ENCODE measurements at regions not wholly inside any gene's neighbourhood (a gene's known extent, or its start where the extent isn't known, plus 50 kb on each side); places are given as distances from the start of the nearest gene placed in this dataset.
"Not testable (repeated sequence)": the region's sequence is repeated elsewhere in the genome, so short reads cannot be mapped to it uniquely, and the experiment has no call there.

- no peak for DNase-seq (ENCODE audit: low read depth in 2 of 2)
These were observed 148.6 kb upstream of the MAN1A1 start for GRCh38 chr6:119497988-119498727.

- DNase-seq (ENCODE audit: low read depth in 2 of 2), result no peak
These were observed 145.7 kb upstream of the MAN1A1 start for GRCh38 chr6:119495230-119495683.

- no peak for DNase-seq (ENCODE audit: low read depth in 2 of 2)
These were observed 144.4 kb upstream of the MAN1A1 start for GRCh38 chr6:119493980-119494379.

- not testable (repeated sequence) for DNase-seq (ENCODE audit: low read depth in 2 of 2)
These were observed 141.6 kb upstream of the MAN1A1 start for GRCh38 chr6:119491112-119491511.

- not testable (repeated sequence) for DNase-seq (ENCODE audit: low read depth in 2 of 2)
These were observed 140.5 kb upstream of the MAN1A1 start for GRCh38 chr6:119490050-119490449.

GRCh38 chr6:119484598-119484997, 135.0 kb upstream of the MAN1A1 start:
- DNase-seq (ENCODE audit: low read depth in 2 of 2), result no peak

- DNase-seq (ENCODE audit: low read depth in 2 of 2), result no peak
These were observed 134.3 kb upstream of the MAN1A1 start for GRCh38 chr6:119483908-119484307.

GRCh38 chr6:119482850-119483285, 133.3 kb upstream of the MAN1A1 start:
- no peak for DNase-seq (ENCODE audit: low read depth in 2 of 2)

- DNase-seq (ENCODE audit: low read depth in 2 of 2), result no peak
These were observed 132.4 kb upstream of the MAN1A1 start for GRCh38 chr6:119481976-119482375.

- DNase-seq (ENCODE audit: low read depth in 2 of 2), result no peak
These were observed 131.5 kb upstream of the MAN1A1 start for GRCh38 chr6:119480961-119481497.

- no peak for DNase-seq (ENCODE audit: low read depth in 2 of 2)
These were observed 130.5 kb upstream of the MAN1A1 start for GRCh38 chr6:119479860-119480655.

- DNase-seq (ENCODE audit: low read depth in 2 of 2), result no peak
These were observed 127.0 kb upstream of the MAN1A1 start for GRCh38 chr6:119476554-119476953.

- no peak for DNase-seq (ENCODE audit: low read depth in 2 of 2)
These were observed 126.5 kb upstream of the MAN1A1 start for GRCh38 chr6:119476024-119476423.

- no peak for DNase-seq (ENCODE audit: low read depth in 2 of 2)
These were observed 121.5 kb upstream of the MAN1A1 start for GRCh38 chr6:119470893-119471542.

- DNase-seq (ENCODE audit: low read depth in 2 of 2), result no peak
These were observed 118.0 kb upstream of the MAN1A1 start for GRCh38 chr6:119467488-119468081.

GRCh38 chr6:119466226-119466625, 116.7 kb upstream of the MAN1A1 start:
- no peak for DNase-seq (ENCODE audit: low read depth in 2 of 2)

GRCh38 chr6:119463081-119463626, 113.6 kb upstream of the MAN1A1 start:
- no peak for DNase-seq (ENCODE audit: low read depth in 2 of 2)

- no peak for DNase-seq (ENCODE audit: low read depth in 2 of 2)
These were observed 111.6 kb upstream of the MAN1A1 start for GRCh38 chr6:119461187-119461586.

GRCh38 chr6:119459207-119459974, 109.8 kb upstream of the MAN1A1 start:
- no peak for DNase-seq (ENCODE audit: low read depth in 2 of 2)

- no peak for DNase-seq (ENCODE audit: low read depth in 2 of 2)
These were observed 105.2 kb upstream of the MAN1A1 start for GRCh38 chr6:119454714-119455113.
